HEK293 (cell line): ENCODE measurements at regions not wholly inside any gene's neighbourhood (a gene's known extent, or its start where the extent isn't known, plus 50 kb on each side); places are given as distances from the start of the nearest gene placed in this dataset.

ENCODE experiments used
- CTCF ChIA-PET: fragments of 350-600 bp; formaldehyde crosslinking; extraction: SDS; loops from one replicate; lab custom pipeline; 2021; ENCODE audit warnings: antibody characterized with exemption; lab: Yijun Ruan, JAX
- POLR2A ChIA-PET: fragments of 300-600 bp; formaldehyde crosslinking; extraction: SDS; loops from one replicate; lab custom pipeline; 2020; ENCODE audit warnings: antibody characterized with exemption, inconsistent platforms; lab: Yijun Ruan, JAX
- H3K27ac ChIP-seq: fragments of 200-500 bp; sonication (Bioruptor generic); 2 replicates; pipeline ENCODE4 v1.5.1; 2014; ENCODE audit warnings: low read depth, low read length, control low read depth, inconsistent platforms; ENCODE audit errors: extremely low read depth
- H3K36me3 ChIP-seq, 2 experiments: fragments of 200-500 bp in 1 of 2; sonication (Bioruptor generic) in 1 of 2; 1 replicate in 1 of 2; 2 replicates in 1 of 2; pipeline ENCODE4 v1.5.1; 2014 to 2017; ENCODE audit warnings: inconsistent platforms in 2 of 2, low read length in 2 of 2; ENCODE audit not compliant: control insufficient read depth in 2 of 2, insufficient read depth in 1 of 2
- H3K4me1 ChIP-seq: fragments of 200-500 bp; sonication (Bioruptor generic); 2 replicates; pipeline ENCODE4 v1.5.1; 2014; ENCODE audit warnings: mild to moderate bottlenecking, low read length, inconsistent platforms; ENCODE audit not compliant: control insufficient read depth, insufficient read depth
- H3K4me3 ChIP-seq: 2 replicates; pipeline ENCODE4 v1.5.1; 2011; ENCODE audit warnings: low read depth, mild to moderate bottlenecking, control low read depth, low read length, moderate library complexity
- H3K9me3 ChIP-seq: fragments of 200-500 bp; sonication (Bioruptor generic); 2 replicates; pipeline ENCODE4 v1.5.1; 2014; ENCODE audit warnings: low read depth, low read length, inconsistent platforms; ENCODE audit not compliant: control insufficient read depth, insufficient read depth
- ATF2 ChIP-seq: fragments of 450-650 bp; formaldehyde crosslinking; IDR thresholded peaks from 2 replicates; pipeline ENCODE4 v1.5.1; 2016; ENCODE audit warnings: missing biosample characterization, missing genetic modification characterization, low read depth
- FEZF1 ChIP-seq: fragments of 450-650 bp; formaldehyde crosslinking; IDR thresholded peaks from 2 replicates; pipeline ENCODE4 v1.5.1; 2016; ENCODE audit warnings: missing biosample characterization, missing genetic modification characterization
- GFI1B ChIP-seq: fragments of 450-650 bp; formaldehyde crosslinking; IDR thresholded peaks from 2 replicates; pipeline ENCODE4 v1.5.1; 2016; ENCODE audit warnings: missing biosample characterization, missing genetic modification characterization
- GLIS2 ChIP-seq: fragments of 450-650 bp; formaldehyde crosslinking; IDR thresholded peaks from 2 replicates; pipeline ENCODE4 v1.5.1; 2016; ENCODE audit warnings: missing biosample characterization, missing genetic modification characterization
- INSM2 ChIP-seq: fragments of 450-650 bp; formaldehyde crosslinking; IDR thresholded peaks from 2 replicates; pipeline ENCODE4 v1.5.1; 2016; ENCODE audit warnings: missing biosample characterization, missing genetic modification characterization
- KLF8 ChIP-seq: fragments of 450-650 bp; formaldehyde crosslinking; IDR thresholded peaks from 2 replicates; pipeline ENCODE4 v1.5.1; 2016; ENCODE audit warnings: missing biosample characterization, missing genetic modification characterization
- SP2 ChIP-seq: fragments of 450-650 bp; formaldehyde crosslinking; IDR thresholded peaks from 2 replicates; pipeline ENCODE4 v1.5.1; 2016; ENCODE audit warnings: missing biosample characterization, missing genetic modification characterization
- ZNF10 ChIP-seq: fragments of 450-650 bp; formaldehyde crosslinking; IDR thresholded peaks from 2 replicates; pipeline ENCODE4 v1.5.1; 2017; ENCODE audit warnings: missing biosample characterization, missing genetic modification characterization
- ZNF175 ChIP-seq: fragments of 450-650 bp; formaldehyde crosslinking; IDR thresholded peaks from 2 replicates; pipeline ENCODE4 v1.5.1; 2016; ENCODE audit warnings: missing biosample characterization, missing genetic modification characterization
- ZNF184 ChIP-seq: fragments of 450-650 bp; IDR thresholded peaks from 2 replicates; pipeline ENCODE4 v1.5.1; 2018; ENCODE audit warnings: missing biosample characterization, mild to moderate bottlenecking, missing genetic modification characterization
- ZNF19 ChIP-seq: fragments of 450-650 bp; formaldehyde crosslinking; IDR thresholded peaks from 2 replicates; pipeline ENCODE4; 2016; ENCODE audit warnings: missing biosample characterization, missing genetic modification characterization, low read depth
- ZNF202 ChIP-seq: fragments of 450-650 bp; formaldehyde crosslinking; IDR thresholded peaks from 2 replicates; pipeline ENCODE4 v1.5.1; 2016; ENCODE audit warnings: missing biosample characterization, missing genetic modification characterization, borderline replicate concordance
- ZNF248 ChIP-seq: fragments of 450-650 bp; formaldehyde crosslinking; IDR thresholded peaks from 2 replicates; pipeline ENCODE4 v1.5.1; 2017; ENCODE audit warnings: missing biosample characterization, missing genetic modification characterization
- ZNF324 ChIP-seq: fragments of 450-650 bp; formaldehyde crosslinking; IDR thresholded peaks from 2 replicates; pipeline ENCODE4 v1.5.1; 2016; ENCODE audit warnings: missing biosample characterization, missing genetic modification characterization
- ZNF449 ChIP-seq: fragments of 450-650 bp; formaldehyde crosslinking; IDR thresholded peaks from 2 replicates; pipeline ENCODE4 v1.5.1; 2017; ENCODE audit warnings: missing biosample characterization, mild to moderate bottlenecking, missing genetic modification characterization, moderate library complexity
- ZNF514 ChIP-seq: fragments of 450-650 bp; formaldehyde crosslinking; IDR thresholded peaks from 2 replicates; pipeline ENCODE4 v1.5.1; 2016; ENCODE audit warnings: missing biosample characterization, missing genetic modification characterization
- ZNF549 ChIP-seq: fragments of 450-650 bp; IDR thresholded peaks from 2 replicates; pipeline ENCODE4 v1.5.1; 2018; ENCODE audit warnings: missing biosample characterization, missing genetic modification characterization, mild to moderate bottlenecking, inconsistent platforms, moderate library complexity
- ZNF600 ChIP-seq: fragments of 450-650 bp; formaldehyde crosslinking; IDR thresholded peaks from 2 replicates; pipeline ENCODE4 v1.5.1; 2016; ENCODE audit warnings: missing biosample characterization, missing genetic modification characterization
- ZNF624 ChIP-seq: fragments of 450-650 bp; formaldehyde crosslinking; IDR thresholded peaks from 2 replicates; pipeline ENCODE4 v1.5.1; 2017; ENCODE audit warnings: missing biosample characterization, missing genetic modification characterization
- TF ChIP-seq, protein P1 (sequence below): fragments of 450-650 bp; formaldehyde crosslinking; IDR thresholded peaks from 2 replicates; pipeline ENCODE4 v1.5.1; 2016; ENCODE audit warnings: missing biosample characterization, missing genetic modification characterization
- TF ChIP-seq, protein P2 (sequence below): fragments of 450-650 bp; formaldehyde crosslinking; IDR thresholded peaks from 2 replicates; pipeline ENCODE4 v1.5.1; 2017; ENCODE audit warnings: missing biosample characterization, missing genetic modification characterization
- TF ChIP-seq, protein P3 (sequence below): fragments of 450-650 bp; formaldehyde crosslinking; IDR thresholded peaks from 2 replicates; pipeline ENCODE4 v1.5.1; 2017; ENCODE audit warnings: missing biosample characterization, missing genetic modification characterization
- TF ChIP-seq, protein P4 (sequence below): fragments of 450-650 bp; formaldehyde crosslinking; IDR thresholded peaks from 2 replicates; pipeline ENCODE4 v1.5.1; 2016; ENCODE audit warnings: missing biosample characterization, missing genetic modification characterization, low read depth

GRCh38 chr1:70826428-70826827 is 221.2 kb downstream of the PTGER3 start:
- POLR2A ChIA-PET = no interaction called here
- no peak overlapping the region for H3K27ac ChIP-seq
- TF ChIP-seq ZNF19 (tag by site-specific recombination) (no peak), ZNF324 (tag by site-specific recombination) (no peak), ZNF248 (no peak), GFI1B (tag by site-specific recombination) (no peak), KLF8 (no peak), ZNF184 (tag by site-specific recombination) (no peak), ZNF202 (tag by site-specific recombination) (no peak), ZNF600 (tag by site-specific recombination) (no peak), SP2 (tag by site-specific recombination) (no peak), GLIS2 (tag by site-specific recombination) (no peak), ZNF175 (tag by site-specific recombination) (no peak), INSM2 (no peak), ZNF549 (tag by site-specific recombination) (no peak), ZNF10 (tag by site-specific recombination) (no peak), ZNF449 (no peak), FEZF1 (tag by site-specific recombination) (no peak), ZNF514 (tag by site-specific recombination) (no peak)
- TF ChIP-seq, protein P1, sequence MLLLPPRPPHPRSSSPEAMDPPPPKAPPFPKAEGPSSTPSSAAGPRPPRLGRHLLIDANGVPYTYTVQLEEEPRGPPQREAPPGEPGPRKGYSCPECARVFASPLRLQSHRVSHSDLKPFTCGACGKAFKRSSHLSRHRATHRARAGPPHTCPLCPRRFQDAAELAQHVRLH (tag by site-specific recombination) = no peak
- TF ChIP-seq, protein P2, sequence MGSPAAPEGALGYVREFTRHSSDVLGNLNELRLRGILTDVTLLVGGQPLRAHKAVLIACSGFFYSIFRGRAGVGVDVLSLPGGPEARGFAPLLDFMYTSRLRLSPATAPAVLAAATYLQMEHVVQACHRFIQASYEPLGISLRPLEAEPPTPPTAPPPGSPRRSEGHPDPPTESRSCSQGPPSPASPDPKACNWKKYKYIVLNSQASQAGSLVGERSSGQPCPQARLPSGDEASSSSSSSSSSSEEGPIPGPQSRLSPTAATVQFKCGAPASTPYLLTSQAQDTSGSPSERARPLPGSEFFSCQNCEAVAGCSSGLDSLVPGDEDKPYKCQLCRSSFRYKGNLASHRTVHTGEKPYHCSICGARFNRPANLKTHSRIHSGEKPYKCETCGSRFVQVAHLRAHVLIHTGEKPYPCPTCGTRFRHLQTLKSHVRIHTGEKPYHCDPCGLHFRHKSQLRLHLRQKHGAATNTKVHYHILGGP (tag by site-specific recombination) = no peak
- TF ChIP-seq, protein P3, sequence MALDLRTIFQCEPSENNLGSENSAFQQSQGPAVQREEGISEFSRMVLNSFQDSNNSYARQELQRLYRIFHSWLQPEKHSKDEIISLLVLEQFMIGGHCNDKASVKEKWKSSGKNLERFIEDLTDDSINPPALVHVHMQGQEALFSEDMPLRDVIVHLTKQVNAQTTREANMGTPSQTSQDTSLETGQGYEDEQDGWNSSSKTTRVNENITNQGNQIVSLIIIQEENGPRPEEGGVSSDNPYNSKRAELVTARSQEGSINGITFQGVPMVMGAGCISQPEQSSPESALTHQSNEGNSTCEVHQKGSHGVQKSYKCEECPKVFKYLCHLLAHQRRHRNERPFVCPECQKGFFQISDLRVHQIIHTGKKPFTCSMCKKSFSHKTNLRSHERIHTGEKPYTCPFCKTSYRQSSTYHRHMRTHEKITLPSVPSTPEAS (tag by site-specific recombination) = no peak
- no peaks in the 10 kb centered on the region for H3K9me3 ChIP-seq
- no peak overlapping the region for H3K4me3 ChIP-seq
- CTCF ChIA-PET = no interaction called here
- H3K36me3 ChIP-seq = no peaks in the 10 kb centered on the region
- H3K4me1 ChIP-seq = no peaks in the 10 kb centered on the region

DNA sequence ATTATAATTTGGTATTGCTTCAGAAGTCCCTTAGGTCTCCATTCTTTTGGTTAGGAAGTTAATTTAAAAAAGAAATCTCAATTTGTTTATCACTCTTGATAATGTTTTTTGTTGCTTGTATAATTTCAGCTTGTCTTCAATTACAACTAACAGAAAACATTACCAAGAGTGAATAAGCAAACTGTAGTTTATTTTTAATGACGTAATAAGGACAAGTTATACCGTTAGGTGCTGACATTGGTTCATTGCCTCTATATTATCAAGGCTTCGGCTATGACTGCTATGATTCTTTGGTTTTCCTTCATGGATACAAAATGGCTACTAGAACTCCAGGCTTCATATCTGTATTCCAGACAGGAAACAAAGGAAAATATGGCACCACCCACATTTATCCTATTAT is 220.6 kb downstream of the PTGER3 start:
- peak; percentile 58 for TF ChIP-seq ATF2
- TF ChIP-seq, protein P4, sequence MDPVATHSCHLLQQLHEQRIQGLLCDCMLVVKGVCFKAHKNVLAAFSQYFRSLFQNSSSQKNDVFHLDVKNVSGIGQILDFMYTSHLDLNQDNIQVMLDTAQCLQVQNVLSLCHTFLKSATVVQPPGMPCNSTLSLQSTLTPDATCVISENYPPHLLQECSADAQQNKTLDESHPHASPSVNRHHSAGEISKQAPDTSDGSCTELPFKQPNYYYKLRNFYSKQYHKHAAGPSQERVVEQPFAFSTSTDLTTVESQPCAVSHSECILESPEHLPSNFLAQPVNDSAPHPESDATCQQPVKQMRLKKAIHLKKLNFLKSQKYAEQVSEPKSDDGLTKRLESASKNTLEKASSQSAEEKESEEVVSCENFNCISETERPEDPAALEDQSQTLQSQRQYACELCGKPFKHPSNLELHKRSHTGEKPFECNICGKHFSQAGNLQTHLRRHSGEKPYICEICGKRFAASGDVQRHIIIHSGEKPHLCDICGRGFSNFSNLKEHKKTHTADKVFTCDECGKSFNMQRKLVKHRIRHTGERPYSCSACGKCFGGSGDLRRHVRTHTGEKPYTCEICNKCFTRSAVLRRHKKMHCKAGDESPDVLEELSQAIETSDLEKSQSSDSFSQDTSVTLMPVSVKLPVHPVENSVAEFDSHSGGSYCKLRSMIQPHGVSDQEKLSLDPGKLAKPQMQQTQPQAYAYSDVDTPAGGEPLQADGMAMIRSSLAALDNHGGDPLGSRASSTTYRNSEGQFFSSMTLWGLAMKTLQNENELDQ = no peak
- no peak for TF ChIP-seq ZNF624
- TF ChIP-seq, all 188 proteins: peak for 1

More for the DNA sequence above, 220.6 kb downstream of the PTGER3 start:
- H3K4me1 ChIP-seq = no peaks in the 10 kb centered on the region
- CTCF ChIA-PET = no interaction called here
- no peaks in the 10 kb centered on the region for H3K9me3 ChIP-seq
- H3K4me3 ChIP-seq = no peak overlapping the region
- H3K27ac ChIP-seq = no peak overlapping the region
- no peaks in the 10 kb centered on the region for H3K36me3 ChIP-seq
- POLR2A ChIA-PET = no interaction called here
